GM12872 (cell line): ENCODE measurements at regions not wholly inside any gene's neighbourhood (a gene's known extent, or its start where the extent isn't known, plus 50 kb on each side); places are given as distances from the start of the nearest gene placed in this dataset.

Experiments used
- TF ChIP-seq, protein P1 (sequence below): IDR thresholded peaks from 3 replicates; pipeline ENCODE4 v1.5.1; 2011; ENCODE audit warnings: low read depth, mild to moderate bottlenecking, low read length, moderate library complexity; ENCODE audit not compliant: insufficient read depth

DNA sequence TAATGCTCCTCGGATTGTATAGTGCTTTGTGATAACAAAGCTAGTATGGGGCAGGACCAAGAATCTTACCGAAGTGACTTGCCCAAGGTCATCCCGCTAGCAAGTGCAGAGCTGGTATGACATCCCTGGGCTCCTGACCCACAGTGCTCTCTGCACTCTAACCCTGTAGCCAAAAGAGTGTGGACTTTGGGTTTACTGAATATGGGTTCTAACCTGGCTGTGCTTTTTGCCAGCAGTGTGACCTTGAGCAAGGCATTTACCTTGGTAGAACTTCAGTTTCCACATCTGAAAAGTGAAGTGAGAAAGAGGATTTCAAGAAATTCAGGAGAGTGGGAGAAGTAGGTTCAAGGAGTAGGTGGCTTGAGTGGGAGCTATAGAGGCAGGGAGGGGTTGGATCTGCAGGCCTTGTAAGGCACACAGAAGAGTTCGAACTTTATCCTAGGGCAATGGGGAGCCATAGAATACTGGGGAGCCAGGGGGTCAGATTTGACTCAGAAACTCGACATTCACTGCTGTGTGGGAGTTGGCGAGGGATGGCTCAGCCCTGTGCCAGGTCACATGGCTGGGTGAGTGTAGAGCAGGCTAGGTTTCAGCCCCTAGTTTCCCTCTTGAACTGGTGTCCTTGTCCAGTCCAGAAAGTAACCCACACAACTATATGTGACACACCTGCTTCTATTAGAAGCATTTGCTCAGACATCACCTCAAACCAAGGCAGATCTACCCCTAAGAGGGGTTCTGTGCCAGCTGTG is 91.9 kb downstream of the RPLP1 start:
- TF ChIP-seq, protein P1, sequence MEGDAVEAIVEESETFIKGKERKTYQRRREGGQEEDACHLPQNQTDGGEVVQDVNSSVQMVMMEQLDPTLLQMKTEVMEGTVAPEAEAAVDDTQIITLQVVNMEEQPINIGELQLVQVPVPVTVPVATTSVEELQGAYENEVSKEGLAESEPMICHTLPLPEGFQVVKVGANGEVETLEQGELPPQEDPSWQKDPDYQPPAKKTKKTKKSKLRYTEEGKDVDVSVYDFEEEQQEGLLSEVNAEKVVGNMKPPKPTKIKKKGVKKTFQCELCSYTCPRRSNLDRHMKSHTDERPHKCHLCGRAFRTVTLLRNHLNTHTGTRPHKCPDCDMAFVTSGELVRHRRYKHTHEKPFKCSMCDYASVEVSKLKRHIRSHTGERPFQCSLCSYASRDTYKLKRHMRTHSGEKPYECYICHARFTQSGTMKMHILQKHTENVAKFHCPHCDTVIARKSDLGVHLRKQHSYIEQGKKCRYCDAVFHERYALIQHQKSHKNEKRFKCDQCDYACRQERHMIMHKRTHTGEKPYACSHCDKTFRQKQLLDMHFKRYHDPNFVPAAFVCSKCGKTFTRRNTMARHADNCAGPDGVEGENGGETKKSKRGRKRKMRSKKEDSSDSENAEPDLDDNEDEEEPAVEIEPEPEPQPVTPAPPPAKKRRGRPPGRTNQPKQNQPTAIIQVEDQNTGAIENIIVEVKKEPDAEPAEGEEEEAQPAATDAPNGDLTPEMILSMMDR, result no peak

GRCh38 chr15:69546182-69546581 is 93.6 kb downstream of the RPLP1 start:
- TF ChIP-seq, protein P1, result no peak

DNA sequence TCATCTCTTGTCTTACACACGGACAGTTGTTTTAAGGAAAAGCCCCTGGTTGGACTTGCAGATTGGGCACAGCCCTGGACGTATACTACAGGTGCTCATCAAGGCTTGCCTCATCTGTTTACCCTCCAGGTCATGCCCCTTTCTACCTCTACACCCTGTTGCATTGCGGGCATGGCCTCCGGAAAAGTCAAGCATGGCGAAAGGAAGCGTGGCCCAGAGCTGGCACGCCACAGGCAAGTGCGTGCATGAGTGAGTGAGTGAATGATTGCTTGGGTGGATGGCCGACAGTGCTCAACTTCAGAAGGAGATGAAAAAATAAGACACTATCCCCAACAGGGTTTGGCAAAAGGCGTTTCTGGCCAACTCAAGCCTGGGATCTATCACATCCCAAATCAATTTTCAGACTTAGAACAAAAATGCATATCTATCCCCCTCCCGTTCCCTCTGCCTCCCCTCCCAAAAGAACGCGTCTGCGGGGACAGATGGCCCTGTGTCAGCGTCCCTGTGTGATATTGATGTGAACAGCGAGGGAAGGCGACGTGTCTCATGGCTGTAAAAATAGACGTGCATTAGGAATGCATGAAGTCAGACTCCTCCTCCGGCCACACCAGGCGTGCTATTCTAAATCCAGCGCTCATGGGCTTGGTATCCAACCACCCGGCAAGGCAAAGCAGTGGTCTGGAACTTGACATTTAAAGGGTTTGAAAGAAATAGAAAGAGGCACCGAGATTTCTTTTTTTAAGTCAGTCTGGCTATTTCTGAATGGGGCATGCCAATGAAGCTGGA is 96.0 kb downstream of the RPLP1 start:
- TF ChIP-seq, protein P1, result no peak

DNA sequence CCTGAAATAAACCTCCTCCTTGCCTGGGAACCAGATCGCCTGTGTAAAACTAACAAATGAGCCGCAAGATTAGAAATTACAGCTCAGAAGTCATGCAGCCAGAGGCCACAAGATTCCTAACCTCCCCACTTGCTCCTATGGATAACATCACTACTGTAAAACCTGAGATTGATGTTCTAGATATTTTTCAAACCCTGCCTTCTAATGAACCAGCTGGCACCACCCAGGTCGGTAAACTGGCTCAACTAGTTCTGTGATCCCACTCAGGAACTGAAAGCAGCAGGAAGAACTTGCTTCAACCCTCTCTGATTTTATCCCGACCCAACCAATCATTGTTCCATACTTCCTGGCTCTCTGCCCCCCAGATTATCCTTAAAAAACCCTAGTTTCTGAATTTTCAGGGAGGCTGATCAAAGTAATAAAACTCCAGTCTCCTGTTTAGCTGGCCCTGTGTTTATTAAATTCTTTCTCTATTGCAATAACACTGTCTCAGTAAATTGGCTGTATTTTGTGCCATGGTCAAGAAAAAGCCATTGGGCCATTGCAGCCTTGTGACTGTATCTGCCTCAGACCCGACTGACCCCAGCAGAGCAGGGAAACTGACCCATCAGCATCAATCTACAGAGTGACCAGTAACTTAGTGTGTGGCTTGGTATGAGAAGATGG is 98.9 kb downstream of the RPLP1 start:
- TF ChIP-seq, protein P1, result no peak

DNA sequence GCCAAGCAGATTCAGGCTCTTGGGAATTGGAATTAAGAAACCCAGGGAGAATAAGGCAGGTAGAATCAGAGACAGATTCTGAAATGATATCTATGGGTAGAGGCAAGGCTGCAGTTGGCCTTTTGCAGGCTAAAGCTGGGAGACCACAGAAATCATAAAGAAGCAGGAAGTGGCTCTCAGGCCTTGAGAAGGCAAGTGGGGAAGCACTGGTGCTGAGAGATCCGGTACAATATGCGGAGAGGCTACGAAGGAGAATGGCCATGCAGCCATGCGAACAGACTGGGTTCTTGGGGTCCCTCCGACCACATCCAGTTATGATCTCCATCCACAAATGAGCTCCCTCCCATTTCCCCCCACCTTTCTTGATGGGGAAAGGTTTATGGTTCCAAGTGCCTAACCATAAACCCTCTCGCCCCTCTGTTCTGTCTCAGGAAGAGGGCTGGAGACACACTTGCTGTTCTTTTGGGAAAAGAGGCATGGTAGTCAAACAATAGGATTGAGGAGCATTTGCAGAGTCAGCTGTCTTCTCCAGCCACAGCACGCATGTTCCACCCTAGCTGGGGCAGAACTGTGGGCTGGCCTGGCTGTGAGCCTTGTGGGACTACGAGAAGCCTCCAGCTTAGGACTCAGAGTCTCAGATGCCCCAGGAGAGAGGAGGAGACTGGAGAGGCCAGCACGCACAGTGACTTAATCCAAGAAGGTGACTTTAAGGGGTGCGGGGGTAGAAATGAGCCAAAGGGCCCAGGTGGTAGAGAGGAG is 99.6 kb downstream of the RPLP1 start:
- TF ChIP-seq, protein P1, result no peak

DNA sequence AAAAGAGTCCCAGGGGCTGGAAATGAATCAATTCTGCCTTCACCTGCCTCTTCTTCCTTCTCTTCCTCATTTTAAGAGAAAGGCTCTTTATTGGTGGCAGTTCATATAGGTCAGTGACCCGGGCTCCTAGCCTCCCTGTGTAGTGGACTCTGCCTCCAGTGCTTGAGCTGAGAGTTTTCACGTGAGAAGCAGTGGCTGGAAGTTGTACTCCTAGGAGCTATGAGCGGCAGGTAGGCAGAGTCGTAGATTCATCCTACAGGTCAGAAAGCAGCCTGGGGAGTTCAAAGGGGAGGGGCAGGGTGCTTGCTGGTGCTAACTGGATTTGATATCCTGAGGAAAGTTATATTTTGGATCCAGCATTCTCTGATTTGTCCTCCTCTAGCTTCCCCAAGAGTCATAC is 101.1 kb downstream of the RPLP1 start:
- TF ChIP-seq, protein P1, result no peak
